CD4-positive, alpha-beta T cell (primary cell): ENCODE measurements at regions not wholly inside any gene's neighbourhood (a gene's known extent, or its start where the extent isn't known, plus 50 kb on each side); places are given as distances from the start of the nearest gene placed in this dataset.

Source experiments
- ATAC-seq: fragments of 200-7000 bp; cut with Tn5 transposase; one replicate; pipeline ENCODE4 v1.10.0; 2022; ENCODE audit warnings: mild to moderate bottlenecking; ENCODE audit not compliant: poor library complexity
- CTCF ChIA-PET: fragments of 350-600 bp; sonication (Branson Sonifier 250); formaldehyde crosslinking; loops from one replicate; lab custom pipeline; 2021; ENCODE audit warnings: antibody characterized with exemption, inconsistent platforms; lab: Charles Lee
- POLR2A ChIA-PET: fragments of 350-600 bp; sonication (Branson Sonifier 250); formaldehyde crosslinking; loops from one replicate; lab custom pipeline; 2021; ENCODE audit warnings: antibody characterized with exemption, inconsistent platforms; lab: Charles Lee
- DNase-seq, 14 experiments: peaks; one replicate each; pipeline ENCODE4 v3.0.0-alpha.2; 2013 to 2020; ENCODE audit warnings: mixed read lengths in 2 of 14
- H3K27ac ChIP-seq, 2 donors: one replicate each; pipeline versions ENCODE4 v1.5.1 to v1.7.0; 2013; ENCODE audit warnings: low read length in 2 of 2, low read depth in 1 of 2, mild to moderate bottlenecking in 1 of 2
- H3K27me3 ChIP-seq, 2 experiments: 1 replicate in 1 of 2; 2 replicates in 1 of 2; pipeline versions ENCODE4 v1.6.1 to v1.7.0; 2013; ENCODE audit warnings: low read length in 2 of 2, control low read depth in 1 of 2, mild to moderate bottlenecking in 1 of 2, moderate library complexity in 1 of 2; ENCODE audit not compliant: insufficient read depth in 2 of 2, control insufficient read depth in 1 of 2
- H3K36me3 ChIP-seq: one replicate; pipeline ENCODE4 v1.6.1; 2013; ENCODE audit warnings: low read length, control low read depth; ENCODE audit not compliant: insufficient read depth
- H3K4me1 ChIP-seq: one replicate; pipeline ENCODE4 v1.6.1; 2013; ENCODE audit warnings: low read length, control low read depth; ENCODE audit not compliant: insufficient read depth
- H3K4me3 ChIP-seq: one replicate; pipeline ENCODE4 v1.5.1; 2013; ENCODE audit warnings: mild to moderate bottlenecking, low read length, moderate library complexity
- H3K9me3 ChIP-seq, 2 experiments: 1 replicate in 1 of 2; 2 replicates in 1 of 2; pipeline versions ENCODE4 v1.6.1 to v1.7.0; 2013; ENCODE audit warnings: low read length in 2 of 2, mild to moderate bottlenecking in 2 of 2, control low read depth in 1 of 2, moderate library complexity in 1 of 2; ENCODE audit not compliant: control insufficient read depth in 1 of 2, insufficient read depth in 1 of 2
- H3K27ac Mint-ChIP-seq: one replicate; pipeline ENCODE4 v1.8.0; 2020; ENCODE audit warnings: mixed read lengths
- H3K27me3 Mint-ChIP-seq: one replicate; pipeline ENCODE4 v1.8.0; 2021; ENCODE audit warnings: mixed read lengths
- H3K36me3 Mint-ChIP-seq: one replicate; pipeline ENCODE4 v1.8.0; 2021; ENCODE audit warnings: low read depth, mixed read lengths
- H3K4me1 Mint-ChIP-seq: one replicate; pipeline ENCODE4 v1.8.0; 2021; ENCODE audit warnings: low read depth, mixed read lengths
- H3K4me3 Mint-ChIP-seq: one replicate; pipeline ENCODE4 v1.8.0; 2020; ENCODE audit warnings: mild to moderate bottlenecking, mixed read lengths
- H3K9me3 Mint-ChIP-seq: one replicate; pipeline ENCODE4 v1.8.0; 2020; ENCODE audit warnings: mixed read lengths
- CTCF ChIP-seq: fragments of 200-600 bp; IDR thresholded peaks from one replicate; pipeline ENCODE4 v1.8.0; 2022; ENCODE audit warnings: antibody characterized with exemption, mild to moderate bottlenecking
- intact Hi-C, 2 experiments: fragments of 100-400 bp; cut with DNase I in 1 of 2; cut with micrococcal nuclease in 1 of 2; formaldehyde crosslinking; loops; one replicate each; pipeline versions ENCODE4 v1.15.1 to v1.9.0; 2023 to 2025; cut with DNase I, micrococcal nuclease

- Histone ChIP-seq H3K9me3 (no peaks in the 10 kb centered on the region), H3K4me3 (no peak overlapping the region), H3K36me3 (no peaks in the 10 kb centered on the region), H3K4me1 (no peaks in the 10 kb centered on the region), H3K27me3 (no peaks in the 10 kb centered on the region), H3K27ac (no peak overlapping the region)
- DNase-seq (no peak), ATAC-seq (no peak)
- H3K9me3 Mint-ChIP-seq, result no peaks in the 10 kb centered on the region
- ChIA-PET CTCF (no interaction called here), POLR2A (no interaction called here)
- intact Hi-C loops, result no loop called here
- TF ChIP-seq CTCF, result no peak
- H3K36me3 Mint-ChIP-seq, result no peaks in the 10 kb centered on the region
- H3K4me1 Mint-ChIP-seq, result no peaks in the 10 kb centered on the region
- peaks cover 8% of the 10 kb centered on the region for H3K27me3 Mint-ChIP-seq
- H3K4me3 Mint-ChIP-seq, result no peak overlapping the region
- H3K27ac Mint-ChIP-seq, result no peak overlapping the region
These were observed 124.5 kb downstream of the KCNK1 start for GRCh38 chr1:233738396-233738795.

DNA sequence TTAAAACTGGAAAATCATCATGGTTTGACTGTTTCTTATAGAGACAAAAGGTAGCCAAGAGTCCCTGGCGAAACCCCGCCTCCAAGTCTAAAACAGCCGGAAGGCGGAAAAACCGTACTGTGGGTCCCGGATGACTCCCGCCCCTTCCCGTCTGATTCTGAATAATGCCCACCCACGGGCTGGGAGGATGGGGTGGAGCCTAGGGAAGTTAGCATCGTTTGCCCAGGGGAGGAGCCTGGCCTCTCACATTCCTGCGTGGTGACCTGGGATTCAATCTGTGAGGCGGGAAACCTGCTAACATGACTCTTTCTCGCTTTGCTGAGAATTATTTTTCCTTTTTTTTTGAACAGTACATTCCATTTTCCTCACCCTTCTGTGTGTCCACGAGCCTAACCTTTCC lies 124.9 kb downstream of the KCNK1 start:
- POLR2A ChIA-PET, result no interaction called here
- TF ChIP-seq CTCF, result no peak
- Mint-ChIP-seq H3K27ac (no peak overlapping the region), H3K4me1 (no peaks in the 10 kb centered on the region), H3K4me3 (no peak overlapping the region), H3K27me3 (peaks cover 10% of the 10 kb centered on the region), H3K9me3 (no peaks in the 10 kb centered on the region), H3K36me3 (no peaks in the 10 kb centered on the region)
- H3K9me3 ChIP-seq, result no peaks in the 10 kb centered on the region
- no peak for ATAC-seq
- DNase-seq, result no peak
- H3K4me1 ChIP-seq, result no peaks in the 10 kb centered on the region
- H3K4me3 ChIP-seq, result no peak overlapping the region
- CTCF ChIA-PET, result no interaction called here
- peaks cover under 1% of the 10 kb centered on the region in 2 experiments for H3K27me3 ChIP-seq
- H3K36me3 ChIP-seq, result no peaks in the 10 kb centered on the region
- intact Hi-C loops, result no loop called here
- no peak overlapping the region for H3K27ac ChIP-seq

- Mint-ChIP-seq H3K36me3 (no peaks in the 10 kb centered on the region), H3K27me3 (peaks cover 30% of the 10 kb centered on the region)
These were observed 131.0 kb downstream of the KCNK1 start for GRCh38 chr1:233744779-233745513.

More at GRCh38 chr1:233744779-233745513, 131.0 kb downstream of the KCNK1 start:
- TF ChIP-seq CTCF, result no peak
- Mint-ChIP-seq H3K9me3 (no peaks in the 10 kb centered on the region), H3K4me3 (no peak overlapping the region), H3K27ac (no peak overlapping the region), H3K4me1 (no peaks in the 10 kb centered on the region)
- DNase-seq (no peak), ATAC-seq (no peak)
- CTCF ChIA-PET, result no interaction called here
- no peak overlapping the region for H3K27ac ChIP-seq
- peaks cover 5 to 13% of the 10 kb centered on the region in 2 experiments for H3K27me3 ChIP-seq
- intact Hi-C loops, result no loop called here
- no peaks in the 10 kb centered on the region for H3K9me3 ChIP-seq
- H3K4me3 ChIP-seq, result no peak overlapping the region
- H3K36me3 ChIP-seq, result no peaks in the 10 kb centered on the region
- POLR2A ChIA-PET, result no interaction called here
- no peaks in the 10 kb centered on the region for H3K4me1 ChIP-seq
